Fibroblast of lung (primary cell): ENCODE measurements at regions not wholly inside any gene's neighbourhood (a gene's known extent, or its start where the extent isn't known, plus 50 kb on each side); places are given as distances from the start of the nearest gene placed in this dataset.
"Not testable (repeated sequence)": the region's sequence is repeated elsewhere in the genome, so short reads cannot be mapped to it uniquely, and the experiment has no call there.

ENCODE experiments used
- CTCF ChIP-seq, 2 donors: IDR thresholded peaks in 1 of 2; conservative IDR thresholded peaks in 1 of 2; 1 replicate in 1 of 2; 2 replicates in 1 of 2; pipeline ENCODE4 v1.5.1; 2011 to 2012; ENCODE audit warnings: low read length in 2 of 2, control low read depth in 1 of 2, inconsistent platforms in 1 of 2, low read depth in 1 of 2, mild to moderate bottlenecking in 1 of 2
- EZH2 ChIP-seq: IDR thresholded peaks from 2 replicates; pipeline ENCODE4 v1.5.1; 2012; ENCODE audit warnings: low read length, control low read depth, mild to moderate bottlenecking; ENCODE audit errors: missing control alignments

- not testable (repeated sequence) for TF ChIP-seq CTCF (conservative IDR thresholded peaks at IDR 0.05 in 1 of 2, IDR thresholded peaks at IDR 0.05 in 1 of 2; ENCODE audit: low read depth in 1 of 2, low read length in 2 of 2); EZH2
Observed at GRCh38 chr5:153381630-153382029, 108.8 kb upstream of the GRIA1 start.
